Stimulated activated naive CD4-positive, alpha-beta T cell (primary cell): ENCODE measurements at regions not wholly inside any gene's neighbourhood (a gene's known extent, or its start where the extent isn't known, plus 50 kb on each side); places are given as distances from the start of the nearest gene placed in this dataset.

ENCODE experiments used
- DNase-seq, 6 experiments: peaks; one replicate each; lab custom pipeline; 2025; lab: John Stamatoyannopoulos, UW

GRCh38 chr20:63056236-63057170 is 49.7 kb upstream of the BHLHE23 start:
- peak in 5 of 6 experiments; percentile 33 to 71 (median 42) for DNase-seq
